ENCODE measurements at regions not wholly inside any gene's neighbourhood (a gene's known extent, or its start where the extent isn't known, plus 50 kb on each side); places are given as distances from the start of the nearest gene placed in this dataset.

DNA sequence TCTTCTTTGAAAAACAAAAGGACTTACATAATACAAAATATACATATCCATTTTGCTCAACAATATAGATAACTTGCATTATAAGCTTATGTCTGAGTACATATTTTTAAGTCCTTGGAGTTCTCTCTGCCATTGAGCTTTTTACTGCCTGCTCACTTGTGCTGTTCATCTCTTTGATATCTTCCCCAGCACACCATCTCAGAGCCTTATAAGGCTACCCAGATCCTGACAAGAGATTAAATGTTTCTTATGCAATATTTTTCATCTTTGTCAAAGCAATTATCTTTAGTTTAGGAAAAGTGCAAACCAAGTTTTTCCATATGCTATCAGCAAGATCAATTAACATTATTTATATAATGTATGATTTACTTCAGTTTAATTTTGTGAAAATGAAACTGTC, 60.7 kb upstream of the ITGA1 start:
- H3K4me3 ChIP-seq (ENCODE audit: low read depth, low read length), result no peak overlapping the region
- DNase-seq (ENCODE audit: low read depth), result no peak
- TF ChIP-seq, protein P1, sequence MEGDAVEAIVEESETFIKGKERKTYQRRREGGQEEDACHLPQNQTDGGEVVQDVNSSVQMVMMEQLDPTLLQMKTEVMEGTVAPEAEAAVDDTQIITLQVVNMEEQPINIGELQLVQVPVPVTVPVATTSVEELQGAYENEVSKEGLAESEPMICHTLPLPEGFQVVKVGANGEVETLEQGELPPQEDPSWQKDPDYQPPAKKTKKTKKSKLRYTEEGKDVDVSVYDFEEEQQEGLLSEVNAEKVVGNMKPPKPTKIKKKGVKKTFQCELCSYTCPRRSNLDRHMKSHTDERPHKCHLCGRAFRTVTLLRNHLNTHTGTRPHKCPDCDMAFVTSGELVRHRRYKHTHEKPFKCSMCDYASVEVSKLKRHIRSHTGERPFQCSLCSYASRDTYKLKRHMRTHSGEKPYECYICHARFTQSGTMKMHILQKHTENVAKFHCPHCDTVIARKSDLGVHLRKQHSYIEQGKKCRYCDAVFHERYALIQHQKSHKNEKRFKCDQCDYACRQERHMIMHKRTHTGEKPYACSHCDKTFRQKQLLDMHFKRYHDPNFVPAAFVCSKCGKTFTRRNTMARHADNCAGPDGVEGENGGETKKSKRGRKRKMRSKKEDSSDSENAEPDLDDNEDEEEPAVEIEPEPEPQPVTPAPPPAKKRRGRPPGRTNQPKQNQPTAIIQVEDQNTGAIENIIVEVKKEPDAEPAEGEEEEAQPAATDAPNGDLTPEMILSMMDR (IDR thresholded peaks at IDR 0.05; ENCODE audit: insufficient read depth, low read length), result no peak

DNA sequence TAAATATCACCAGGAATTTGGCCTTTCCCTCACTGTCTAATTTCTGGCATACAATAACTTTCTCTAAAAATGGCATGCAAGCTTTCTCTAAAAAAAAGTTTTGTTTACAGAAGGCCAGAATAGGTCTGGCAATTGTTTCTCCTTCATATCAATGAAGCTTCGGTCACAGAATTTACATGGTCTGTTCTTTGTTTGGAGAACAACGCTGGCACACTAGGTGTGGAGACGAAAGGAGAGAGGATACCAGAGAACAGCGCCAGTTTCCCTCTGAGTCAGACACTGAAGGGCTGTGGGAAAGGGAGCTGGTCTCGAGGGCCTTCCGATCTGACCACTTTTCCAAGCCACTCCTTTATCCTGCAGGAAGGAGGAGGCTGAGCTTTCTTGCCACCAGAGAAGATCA, 60.1 kb upstream of the ITGA1 start:
- peak; percentile 77 for DNase-seq (ENCODE audit: low read depth)
- TF ChIP-seq, protein P1 (IDR thresholded peaks at IDR 0.05; ENCODE audit: insufficient read depth, low read length), result no peak
- no peak overlapping the region for H3K4me3 ChIP-seq (ENCODE audit: low read depth, low read length)

DNA sequence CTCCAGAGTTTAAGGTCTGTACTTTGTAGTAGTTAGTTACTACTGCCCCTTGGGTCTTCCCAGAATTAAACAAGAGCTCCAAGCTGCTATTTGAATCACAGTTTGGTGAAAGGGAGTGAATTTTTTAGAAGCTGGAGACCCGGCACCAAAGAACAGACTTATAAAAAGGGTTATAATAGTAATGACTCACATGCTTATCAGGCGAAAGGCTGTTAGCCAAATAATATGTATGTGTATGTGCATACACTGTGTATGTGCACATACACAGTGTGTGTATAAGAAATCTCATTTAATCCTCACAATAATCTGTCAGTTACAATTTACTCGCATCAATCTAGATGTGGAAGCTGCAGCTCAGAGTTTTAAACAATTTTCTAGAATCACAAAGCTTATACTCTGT, 59.5 kb upstream of the ITGA1 start:
- no peak for DNase-seq (ENCODE audit: low read depth)
- H3K4me3 ChIP-seq (ENCODE audit: low read depth, low read length), result no peak overlapping the region
- TF ChIP-seq, protein P1 (IDR thresholded peaks at IDR 0.05; ENCODE audit: insufficient read depth, low read length), result no peak

DNA sequence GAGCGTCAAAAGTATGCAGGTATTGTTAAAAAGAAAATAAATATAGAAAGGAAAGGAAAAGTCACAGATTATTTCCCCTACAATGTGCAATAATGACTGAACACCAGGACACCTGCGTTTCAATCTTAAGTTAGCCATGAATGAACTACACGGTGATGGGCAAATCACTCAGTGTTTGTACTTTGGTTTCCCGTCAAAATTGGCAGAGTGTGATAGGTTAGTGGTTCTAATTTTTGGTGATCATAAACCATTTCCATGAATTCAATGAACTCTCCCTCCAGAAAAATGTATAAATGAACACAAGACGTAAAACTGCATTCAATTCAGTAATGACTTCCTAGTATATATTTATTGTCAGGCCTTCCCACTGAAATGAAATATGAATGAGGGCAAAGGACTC, 59.0 kb upstream of the ITGA1 start:
- no peak for DNase-seq (ENCODE audit: low read depth)
- H3K4me3 ChIP-seq (ENCODE audit: low read depth, low read length), result no peak overlapping the region
- TF ChIP-seq, protein P1 (IDR thresholded peaks at IDR 0.05; ENCODE audit: insufficient read depth, low read length), result no peak

DNA sequence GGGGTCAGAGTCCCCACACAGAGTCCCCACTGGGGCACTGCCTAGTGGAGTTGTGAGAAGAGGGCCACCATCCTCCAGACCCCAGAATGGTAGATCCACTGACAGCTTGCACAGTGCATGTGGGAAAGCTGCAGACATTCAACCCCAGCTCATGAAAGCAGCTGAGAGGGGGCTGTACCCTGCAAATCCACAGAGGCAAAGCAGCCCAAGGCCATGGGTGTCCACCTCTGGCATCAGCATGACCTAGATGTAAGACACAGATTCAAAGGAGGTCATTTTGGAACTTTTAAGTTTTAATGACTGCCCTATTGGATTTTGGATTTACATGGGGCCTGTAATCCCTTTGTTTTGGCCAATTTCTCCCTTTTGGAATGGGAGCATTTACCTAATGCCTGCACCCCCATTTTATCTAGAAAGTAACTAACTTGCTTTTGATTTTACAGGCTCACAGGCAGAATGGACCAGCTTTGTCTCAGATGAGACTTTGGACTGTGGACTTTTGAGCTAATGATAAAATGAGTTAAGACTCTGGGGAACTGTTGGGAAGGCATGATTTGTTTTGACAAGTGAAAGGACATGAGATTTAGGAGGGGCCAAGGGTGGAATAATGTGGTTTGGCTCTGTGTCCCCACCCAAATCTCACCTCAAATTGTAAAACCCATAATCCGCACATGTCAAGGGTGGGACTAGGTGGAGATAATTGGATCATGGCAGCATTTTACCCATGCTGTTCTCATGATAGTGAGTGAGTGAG, 56.3 kb upstream of the ITGA1 start:
- DNase-seq (ENCODE audit: low read depth), result no peak
- TF ChIP-seq, protein P1 (IDR thresholded peaks at IDR 0.05; ENCODE audit: insufficient read depth, low read length), result no peak
- no peak overlapping the region for H3K4me3 ChIP-seq (ENCODE audit: low read depth, low read length)

DNA sequence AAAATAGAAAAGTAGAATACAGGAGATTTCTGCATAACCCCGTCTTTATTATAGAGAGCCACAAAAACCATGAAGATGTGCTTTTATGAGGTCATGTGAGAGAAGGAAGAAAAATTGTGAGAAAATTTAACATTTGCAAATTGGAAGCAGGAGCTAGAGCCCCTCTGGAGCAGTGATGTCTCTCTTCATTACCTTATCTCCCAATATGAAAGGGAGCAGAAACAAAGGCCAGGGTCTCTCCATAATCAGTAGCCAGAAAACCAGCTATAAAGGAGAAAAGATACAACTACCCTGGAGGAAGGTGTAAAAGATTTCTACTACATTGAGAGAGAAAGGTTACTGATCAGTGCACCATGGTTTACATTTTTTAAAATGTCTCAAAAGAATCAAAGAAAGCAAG, 53.2 kb upstream of the ITGA1 start:
- H3K4me3 ChIP-seq (ENCODE audit: low read depth, low read length), result no peak overlapping the region
- DNase-seq (ENCODE audit: low read depth), result no peak
- TF ChIP-seq, protein P1 (IDR thresholded peaks at IDR 0.05; ENCODE audit: insufficient read depth, low read length), result no peak

DNA sequence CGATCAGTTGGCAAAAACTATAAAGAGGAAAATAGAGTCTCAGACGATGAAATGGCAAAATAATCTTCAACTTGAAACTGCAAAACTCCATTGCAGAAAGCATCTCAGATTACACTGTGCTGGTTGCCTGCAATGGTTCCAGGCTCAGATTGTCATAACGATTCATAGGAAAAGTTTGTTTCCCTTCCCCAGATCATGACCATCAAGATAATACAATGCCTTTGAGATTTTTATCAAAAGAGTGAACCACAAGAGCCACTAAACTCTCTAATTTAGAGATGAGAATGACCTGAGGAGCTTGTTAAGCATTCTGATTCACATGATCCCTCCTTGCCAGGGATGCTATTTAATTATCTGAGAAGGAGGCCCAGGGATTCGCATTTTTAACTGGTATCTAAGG, 52.6 kb upstream of the ITGA1 start:
- TF ChIP-seq, protein P1 (IDR thresholded peaks at IDR 0.05; ENCODE audit: insufficient read depth, low read length), result no peak
- H3K4me3 ChIP-seq (ENCODE audit: low read depth, low read length), result no peak overlapping the region
- no peak for DNase-seq (ENCODE audit: low read depth)

All from fibroblast of the aortic adventitia (primary cell).